ENCODE measurements at regions not wholly inside any gene's neighbourhood (a gene's known extent, or its start where the extent isn't known, plus 50 kb on each side); places are given as distances from the start of the nearest gene placed in this dataset.

GRCh38 chr9:121551985-121552753, 52.5 kb upstream of the GGTA1 start:
- no peaks in the 10 kb centered on the region for H3K36me3 ChIP-seq (ENCODE audit: control insufficient read depth in 4 of 4, insufficient read depth in 3 of 4, low read depth in 1 of 4, low read length in 3 of 4)
- H3K9me3 ChIP-seq (ENCODE audit: control insufficient read depth in 4 of 4, low read length in 3 of 4), result no peaks in the 10 kb centered on the region
- 73% methylated on average over 9 of the region's 9 CpGs for WGBS
- peaks cover 0 to 12% (median 7%) of the 10 kb centered on the region in 4 donors for H3K4me1 ChIP-seq (ENCODE audit: control insufficient read depth in 4 of 4, insufficient read depth in 4 of 4, low read length in 3 of 4)
- H3K27me3 ChIP-seq (ENCODE audit: control insufficient read depth in 4 of 4, insufficient read depth in 4 of 4, low read length in 3 of 4), result no peaks in the 10 kb centered on the region
- H3K9ac ChIP-seq (ENCODE audit: low read depth in 1 of 2, low read length in 2 of 2), result no peak overlapping the region
- DNase-seq (ENCODE audit: low spot score), result no peak
- no peak overlapping the region for H3K4me3 ChIP-seq (ENCODE audit: low read depth in 1 of 3, low read length in 3 of 3)
- no peak overlapping the region for H3K27ac ChIP-seq (ENCODE audit: low read depth in 1 of 2, low read length in 2 of 2)
- TF ChIP-seq CTCF (IDR thresholded peaks at IDR 0.05; ENCODE audit: low read depth, low read length, missing input control) (no peak), FOXA1 (IDR thresholded peaks at IDR 0.05) (no peak), RXRA (IDR thresholded peaks at IDR 0.05) (no peak), JUND (IDR thresholded peaks at IDR 0.05) (no peak), EGR1 (IDR thresholded peaks at IDR 0.05; ENCODE audit: low read depth in 2 of 2) (no peak), ZBTB33 (IDR thresholded peaks at IDR 0.05) (no peak), RAD21 (IDR thresholded peaks at IDR 0.05) (no peak), YY1 (IDR thresholded peaks at IDR 0.05) (no peak), HNF4A (conservative IDR thresholded peaks at IDR 0.05) (no peak), SP1 (IDR thresholded peaks at IDR 0.05) (no peak), TAF1 (conservative IDR thresholded peaks at IDR 0.05) (no peak), REST (IDR thresholded peaks at IDR 0.05) (no peak), MAX (IDR thresholded peaks at IDR 0.05) (no peak), HNF4G (IDR thresholded peaks at IDR 0.05) (no peak), ATF3 (IDR thresholded peaks at IDR 0.05) (no peak), FOXA2 (IDR thresholded peaks at IDR 0.05) (no peak), NR2F2 (IDR thresholded peaks at IDR 0.05) (no peak)

Data from liver (tissue), 8 donors.